ENCODE measurements at regions not wholly inside any gene's neighbourhood (a gene's known extent, or its start where the extent isn't known, plus 50 kb on each side); places are given as distances from the start of the nearest gene placed in this dataset.
"Not testable (repeated sequence)": the region's sequence is repeated elsewhere in the genome, so short reads cannot be mapped to it uniquely, and the experiment has no call there.

DNA sequence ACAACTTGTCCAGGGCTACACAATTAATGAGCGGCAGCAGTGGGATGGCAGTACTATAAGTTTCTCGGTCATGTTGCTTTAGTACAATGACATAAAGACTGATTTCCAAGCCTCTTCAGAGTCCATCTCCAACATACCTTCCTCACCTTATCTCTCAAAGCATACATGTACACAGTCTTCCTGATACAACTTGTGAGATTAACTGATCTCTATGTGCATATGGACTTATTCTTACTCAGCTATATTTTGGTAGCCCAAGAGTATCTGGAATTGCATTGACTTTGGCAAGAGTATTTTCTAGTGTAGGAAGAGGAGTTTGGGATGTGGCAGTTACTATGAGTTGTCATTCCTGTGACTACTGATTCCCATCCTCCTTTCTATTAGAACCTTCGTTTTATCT is 575.0 kb downstream of the EDEM1 start:
- no peak overlapping the region for H3K4me3 ChIP-seq (ENCODE audit: low read length)
- DNase-seq (ENCODE audit: low read depth) = no peak
- TF ChIP-seq, protein P1, sequence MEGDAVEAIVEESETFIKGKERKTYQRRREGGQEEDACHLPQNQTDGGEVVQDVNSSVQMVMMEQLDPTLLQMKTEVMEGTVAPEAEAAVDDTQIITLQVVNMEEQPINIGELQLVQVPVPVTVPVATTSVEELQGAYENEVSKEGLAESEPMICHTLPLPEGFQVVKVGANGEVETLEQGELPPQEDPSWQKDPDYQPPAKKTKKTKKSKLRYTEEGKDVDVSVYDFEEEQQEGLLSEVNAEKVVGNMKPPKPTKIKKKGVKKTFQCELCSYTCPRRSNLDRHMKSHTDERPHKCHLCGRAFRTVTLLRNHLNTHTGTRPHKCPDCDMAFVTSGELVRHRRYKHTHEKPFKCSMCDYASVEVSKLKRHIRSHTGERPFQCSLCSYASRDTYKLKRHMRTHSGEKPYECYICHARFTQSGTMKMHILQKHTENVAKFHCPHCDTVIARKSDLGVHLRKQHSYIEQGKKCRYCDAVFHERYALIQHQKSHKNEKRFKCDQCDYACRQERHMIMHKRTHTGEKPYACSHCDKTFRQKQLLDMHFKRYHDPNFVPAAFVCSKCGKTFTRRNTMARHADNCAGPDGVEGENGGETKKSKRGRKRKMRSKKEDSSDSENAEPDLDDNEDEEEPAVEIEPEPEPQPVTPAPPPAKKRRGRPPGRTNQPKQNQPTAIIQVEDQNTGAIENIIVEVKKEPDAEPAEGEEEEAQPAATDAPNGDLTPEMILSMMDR (conservative IDR thresholded peaks at IDR 0.05; ENCODE audit: low read length) = no peak

DNA sequence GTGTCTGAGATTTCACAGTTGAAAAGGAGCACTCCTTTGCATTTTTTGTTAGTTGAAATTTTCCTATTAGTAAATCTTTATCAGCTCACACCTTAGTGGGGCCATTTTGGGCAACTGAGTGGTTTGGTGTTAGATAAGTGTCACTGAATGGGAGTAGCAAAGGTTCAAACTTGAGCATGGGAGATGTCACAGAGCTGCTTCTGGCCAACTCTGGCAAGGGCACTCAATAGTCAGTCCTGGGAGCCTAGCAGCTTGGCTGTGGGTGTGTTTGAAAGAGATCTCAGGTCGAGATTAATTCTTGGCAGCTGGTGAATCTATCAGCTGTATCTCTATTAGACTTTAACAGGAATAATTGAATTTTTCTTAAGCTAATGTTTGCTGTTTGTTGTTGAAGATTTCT is 579.3 kb downstream of the EDEM1 start:
- DNase-seq (ENCODE audit: low read depth) = no peak
- TF ChIP-seq, protein P1 (conservative IDR thresholded peaks at IDR 0.05; ENCODE audit: low read length) = no peak
- no peak overlapping the region for H3K4me3 ChIP-seq (ENCODE audit: low read length)

DNA sequence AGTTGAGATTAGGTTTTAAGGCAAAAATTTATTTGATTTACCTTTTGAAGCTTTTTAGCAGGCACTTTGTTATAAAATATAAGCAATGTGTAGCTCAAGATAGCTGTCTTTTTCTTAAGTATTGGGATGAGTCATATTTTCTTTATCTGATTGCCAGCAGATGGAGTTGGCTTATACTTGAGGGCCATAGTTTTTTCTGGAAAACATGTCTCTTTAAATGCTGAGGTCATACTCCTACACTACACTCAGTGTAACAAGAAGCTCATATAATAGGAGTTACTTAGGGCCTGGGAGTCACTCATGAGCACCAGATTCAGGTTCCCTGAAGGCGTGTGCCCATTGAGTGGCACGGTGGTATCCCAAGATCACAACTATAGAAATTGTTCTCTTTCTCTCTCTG is 579.8 kb downstream of the EDEM1 start:
- no peak overlapping the region for H3K4me3 ChIP-seq (ENCODE audit: low read length)
- no peak for DNase-seq (ENCODE audit: low read depth)
- TF ChIP-seq, protein P1 (conservative IDR thresholded peaks at IDR 0.05; ENCODE audit: low read length) = no peak

DNA sequence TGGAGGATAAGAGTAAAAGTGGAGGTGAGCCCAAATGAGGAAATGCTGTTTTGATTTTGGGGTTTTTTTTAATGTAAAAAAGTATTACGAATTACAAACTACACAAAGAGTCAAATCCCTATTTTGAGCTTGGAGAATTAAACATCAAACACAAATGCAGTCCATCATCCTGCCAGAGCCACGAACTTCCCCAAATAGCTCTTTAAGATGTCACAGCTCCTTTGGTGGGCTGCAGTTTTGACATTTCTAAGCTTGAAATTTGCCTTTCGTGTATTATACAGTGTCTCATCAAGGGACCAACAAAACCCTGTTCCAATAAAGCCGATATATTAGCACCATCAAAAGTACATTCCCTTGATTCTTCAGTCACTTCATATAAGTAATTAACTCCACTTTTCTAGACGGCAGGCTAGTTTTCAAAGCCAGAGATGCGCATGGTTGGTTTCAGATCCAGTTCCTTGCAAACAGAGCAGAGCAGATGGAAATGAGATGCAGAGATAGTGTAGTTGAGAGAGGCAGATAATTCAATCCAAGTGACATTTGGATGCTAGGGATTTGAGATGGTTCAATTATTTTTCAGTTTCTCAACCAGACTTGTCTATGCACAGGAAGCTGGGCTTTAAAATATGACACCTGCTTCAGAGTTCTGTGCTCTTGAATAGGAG is 580.9 kb downstream of the EDEM1 start:
- no peak overlapping the region for H3K4me3 ChIP-seq (ENCODE audit: low read length)
- TF ChIP-seq, protein P1 (conservative IDR thresholded peaks at IDR 0.05; ENCODE audit: low read length) = no peak
- no peak for DNase-seq (ENCODE audit: low read depth)

DNA sequence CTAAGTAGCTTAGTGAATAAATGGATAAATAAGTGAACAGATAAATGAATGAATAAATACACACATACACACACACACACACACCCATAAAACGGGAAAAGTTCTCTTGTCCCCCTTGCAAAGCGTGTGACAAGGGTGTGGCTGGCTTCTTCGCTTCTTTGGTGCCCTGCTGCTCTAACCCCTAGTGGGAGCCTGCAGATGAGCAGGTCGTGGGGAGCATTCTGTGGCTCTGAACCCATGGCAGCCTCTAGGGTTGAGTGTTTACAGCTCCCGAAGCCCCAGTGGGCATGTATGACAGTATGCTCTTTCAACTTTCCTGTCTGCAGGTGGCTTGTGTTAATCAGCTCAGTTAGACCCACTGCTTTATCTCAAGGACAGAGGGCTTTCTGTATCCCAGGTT is 582.3 kb downstream of the EDEM1 start:
- DNase-seq (ENCODE audit: low read depth) = no peak
- TF ChIP-seq, protein P1 (conservative IDR thresholded peaks at IDR 0.05; ENCODE audit: low read length) = no peak
- no peak overlapping the region for H3K4me3 ChIP-seq (ENCODE audit: low read length)

DNA sequence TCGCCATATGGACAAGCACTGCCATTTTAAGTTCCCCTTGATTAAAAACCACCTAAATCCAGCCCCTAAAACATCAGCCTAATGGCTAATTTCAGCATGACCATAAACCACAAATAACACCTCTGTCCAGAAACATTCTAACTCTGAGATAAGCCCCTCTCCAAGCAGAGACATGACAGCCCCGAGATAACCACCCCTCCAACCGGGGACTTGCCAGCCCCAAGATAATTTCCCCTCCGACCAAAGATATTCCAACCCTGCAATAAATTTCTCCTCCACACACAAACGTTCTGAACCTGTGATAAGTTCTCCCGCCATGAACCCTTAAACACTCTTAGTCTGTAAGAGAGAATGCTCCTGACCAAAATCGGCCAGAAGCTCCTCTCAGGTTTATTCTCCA is 586.8 kb downstream of the EDEM1 start:
- no peak overlapping the region for H3K4me3 ChIP-seq (ENCODE audit: low read length)
- DNase-seq (ENCODE audit: low read depth) = no peak
- TF ChIP-seq, protein P1 (conservative IDR thresholded peaks at IDR 0.05; ENCODE audit: low read length) = no peak

DNA sequence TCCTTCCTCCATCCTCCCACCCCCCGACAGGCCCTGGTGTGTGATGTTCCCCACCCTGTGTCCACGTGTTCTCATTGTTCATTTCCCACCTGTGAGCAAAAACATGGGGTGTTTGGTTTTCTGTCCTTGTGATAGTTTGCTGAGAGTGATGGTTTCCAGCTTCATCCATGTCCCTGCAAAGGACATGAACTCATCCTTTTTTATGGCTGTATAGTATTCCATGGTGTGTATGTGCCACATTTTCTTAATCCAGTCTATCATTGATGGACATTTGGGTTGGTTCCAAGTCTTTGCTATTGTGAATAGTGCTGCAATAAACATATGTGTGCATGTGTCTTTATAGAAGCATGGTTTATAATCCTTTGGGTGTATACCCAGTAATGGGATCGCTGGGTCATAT is 587.6 kb downstream of the EDEM1 start:
- not testable (repeated sequence) for H3K4me3 ChIP-seq (ENCODE audit: low read length); DNase-seq (ENCODE audit: low read depth)

DNA sequence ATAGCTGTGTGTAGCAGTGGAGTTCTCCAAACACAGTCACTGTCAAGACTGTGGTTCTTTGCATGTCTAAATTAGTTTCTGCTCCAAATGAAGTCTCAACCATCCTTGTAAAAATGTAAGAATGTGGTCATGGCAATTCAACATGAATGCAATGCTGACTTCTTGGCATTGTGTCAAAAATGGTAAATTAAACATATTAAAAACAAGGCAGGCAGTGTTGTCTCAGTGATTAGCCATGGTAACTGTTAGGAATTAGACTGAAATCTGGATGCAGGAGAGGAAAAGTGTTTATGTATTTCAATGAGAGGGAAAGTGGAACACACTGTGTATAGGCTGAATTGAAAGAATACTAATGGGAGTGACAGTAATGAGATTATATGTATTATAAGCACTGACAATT is 597.2 kb downstream of the EDEM1 start:
- TF ChIP-seq, protein P1 (conservative IDR thresholded peaks at IDR 0.05; ENCODE audit: low read length) = no peak
- no peak for DNase-seq (ENCODE audit: low read depth)
- H3K4me3 ChIP-seq (ENCODE audit: low read length) = no peak overlapping the region

Data from AG10803 (cell line).